ENCODE measurements at regions not wholly inside any gene's neighbourhood (a gene's known extent, or its start where the extent isn't known, plus 50 kb on each side); places are given as distances from the start of the nearest gene placed in this dataset.

DNA sequence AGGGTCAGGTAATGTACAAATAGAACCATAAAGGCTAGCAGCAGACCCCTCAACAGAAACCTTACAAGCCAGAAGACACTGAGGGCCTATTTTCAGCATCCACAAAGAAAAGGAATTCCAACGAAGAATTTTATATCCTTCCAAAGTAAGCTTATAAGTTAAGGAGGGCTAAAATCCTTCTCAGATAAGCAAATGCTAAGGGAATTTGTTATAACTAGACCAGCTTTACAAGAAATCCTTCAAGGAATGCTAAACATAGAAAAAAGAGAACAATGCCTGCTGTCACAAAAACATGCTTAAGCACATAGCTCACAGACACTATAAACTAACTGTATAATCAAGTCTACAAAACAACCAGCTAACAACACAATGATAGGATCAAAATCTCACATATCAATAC is 130.7 kb upstream of the RPL10L start:
- no peak for TF ChIP-seq POLR2A (IDR thresholded peaks at IDR 0.05; ENCODE audit: low read depth, low read length)
- TF ChIP-seq, protein P1, sequence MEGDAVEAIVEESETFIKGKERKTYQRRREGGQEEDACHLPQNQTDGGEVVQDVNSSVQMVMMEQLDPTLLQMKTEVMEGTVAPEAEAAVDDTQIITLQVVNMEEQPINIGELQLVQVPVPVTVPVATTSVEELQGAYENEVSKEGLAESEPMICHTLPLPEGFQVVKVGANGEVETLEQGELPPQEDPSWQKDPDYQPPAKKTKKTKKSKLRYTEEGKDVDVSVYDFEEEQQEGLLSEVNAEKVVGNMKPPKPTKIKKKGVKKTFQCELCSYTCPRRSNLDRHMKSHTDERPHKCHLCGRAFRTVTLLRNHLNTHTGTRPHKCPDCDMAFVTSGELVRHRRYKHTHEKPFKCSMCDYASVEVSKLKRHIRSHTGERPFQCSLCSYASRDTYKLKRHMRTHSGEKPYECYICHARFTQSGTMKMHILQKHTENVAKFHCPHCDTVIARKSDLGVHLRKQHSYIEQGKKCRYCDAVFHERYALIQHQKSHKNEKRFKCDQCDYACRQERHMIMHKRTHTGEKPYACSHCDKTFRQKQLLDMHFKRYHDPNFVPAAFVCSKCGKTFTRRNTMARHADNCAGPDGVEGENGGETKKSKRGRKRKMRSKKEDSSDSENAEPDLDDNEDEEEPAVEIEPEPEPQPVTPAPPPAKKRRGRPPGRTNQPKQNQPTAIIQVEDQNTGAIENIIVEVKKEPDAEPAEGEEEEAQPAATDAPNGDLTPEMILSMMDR (conservative IDR thresholded peaks at IDR 0.05; ENCODE audit: low read depth, low read length) = no peak
- no peak for TF ChIP-seq BHLHE40 (IDR thresholded peaks at IDR 0.05; ENCODE audit: low read depth, low read length)
- no peak for TF ChIP-seq CEBPB (IDR thresholded peaks at IDR 0.05; ENCODE audit: low read depth, low read length)
- TF ChIP-seq FOS (IDR thresholded peaks at IDR 0.05; ENCODE audit: low read depth, low read length) = no peak
- no peak for TF ChIP-seq USF2 (IDR thresholded peaks at IDR 0.05; ENCODE audit: low read depth, low read length)
- no peak for TF ChIP-seq ELK1 (IDR thresholded peaks at IDR 0.05; ENCODE audit: borderline replicate concordance, low read depth, low read length)
- TF ChIP-seq RAD21 (IDR thresholded peaks at IDR 0.05; ENCODE audit: low read length) = no peak
- TF ChIP-seq RCOR1 (IDR thresholded peaks at IDR 0.05; ENCODE audit: insufficient replicate concordance, low read length) = no peak
